Omental fat pad (tissue), 3 donors: ENCODE measurements at regions not wholly inside any gene's neighbourhood (a gene's known extent, or its start where the extent isn't known, plus 50 kb on each side); places are given as distances from the start of the nearest gene placed in this dataset.
A peak's percentile ranks its signal among the peaks of the same experiment; 100 is the strongest.

Experiments
- ATAC-seq: fragments of 150-250 bp; one replicate; pipeline ENCODE4 v1.9.1; 2016; ENCODE audit warnings: mild to moderate bottlenecking, moderate library complexity; ENCODE audit not compliant: low FRiP score
- DNase-seq: peaks from one replicate; pipeline ENCODE4 v3.0.0-alpha.2; 2019; ENCODE audit warnings: low spot score
- TF ChIP-seq, protein P1 (sequence below), 3 donors: fragments of 450-650 bp; IDR thresholded peaks; one replicate each; pipeline ENCODE4 v1.5.1; 2016 to 2017; ENCODE audit warnings: antibody characterized with exemption in 3 of 3, mild to moderate bottlenecking in 3 of 3, moderate library complexity in 2 of 3

GRCh38 chr14:101122237-101123141 lies 219.0 kb upstream of the RTL1 start:
- DNase-seq = peak; percentile 9
- no peak for ATAC-seq
- TF ChIP-seq, protein P1, sequence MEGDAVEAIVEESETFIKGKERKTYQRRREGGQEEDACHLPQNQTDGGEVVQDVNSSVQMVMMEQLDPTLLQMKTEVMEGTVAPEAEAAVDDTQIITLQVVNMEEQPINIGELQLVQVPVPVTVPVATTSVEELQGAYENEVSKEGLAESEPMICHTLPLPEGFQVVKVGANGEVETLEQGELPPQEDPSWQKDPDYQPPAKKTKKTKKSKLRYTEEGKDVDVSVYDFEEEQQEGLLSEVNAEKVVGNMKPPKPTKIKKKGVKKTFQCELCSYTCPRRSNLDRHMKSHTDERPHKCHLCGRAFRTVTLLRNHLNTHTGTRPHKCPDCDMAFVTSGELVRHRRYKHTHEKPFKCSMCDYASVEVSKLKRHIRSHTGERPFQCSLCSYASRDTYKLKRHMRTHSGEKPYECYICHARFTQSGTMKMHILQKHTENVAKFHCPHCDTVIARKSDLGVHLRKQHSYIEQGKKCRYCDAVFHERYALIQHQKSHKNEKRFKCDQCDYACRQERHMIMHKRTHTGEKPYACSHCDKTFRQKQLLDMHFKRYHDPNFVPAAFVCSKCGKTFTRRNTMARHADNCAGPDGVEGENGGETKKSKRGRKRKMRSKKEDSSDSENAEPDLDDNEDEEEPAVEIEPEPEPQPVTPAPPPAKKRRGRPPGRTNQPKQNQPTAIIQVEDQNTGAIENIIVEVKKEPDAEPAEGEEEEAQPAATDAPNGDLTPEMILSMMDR (IDR thresholded peaks at IDR 0.05) = no peak

DNA sequence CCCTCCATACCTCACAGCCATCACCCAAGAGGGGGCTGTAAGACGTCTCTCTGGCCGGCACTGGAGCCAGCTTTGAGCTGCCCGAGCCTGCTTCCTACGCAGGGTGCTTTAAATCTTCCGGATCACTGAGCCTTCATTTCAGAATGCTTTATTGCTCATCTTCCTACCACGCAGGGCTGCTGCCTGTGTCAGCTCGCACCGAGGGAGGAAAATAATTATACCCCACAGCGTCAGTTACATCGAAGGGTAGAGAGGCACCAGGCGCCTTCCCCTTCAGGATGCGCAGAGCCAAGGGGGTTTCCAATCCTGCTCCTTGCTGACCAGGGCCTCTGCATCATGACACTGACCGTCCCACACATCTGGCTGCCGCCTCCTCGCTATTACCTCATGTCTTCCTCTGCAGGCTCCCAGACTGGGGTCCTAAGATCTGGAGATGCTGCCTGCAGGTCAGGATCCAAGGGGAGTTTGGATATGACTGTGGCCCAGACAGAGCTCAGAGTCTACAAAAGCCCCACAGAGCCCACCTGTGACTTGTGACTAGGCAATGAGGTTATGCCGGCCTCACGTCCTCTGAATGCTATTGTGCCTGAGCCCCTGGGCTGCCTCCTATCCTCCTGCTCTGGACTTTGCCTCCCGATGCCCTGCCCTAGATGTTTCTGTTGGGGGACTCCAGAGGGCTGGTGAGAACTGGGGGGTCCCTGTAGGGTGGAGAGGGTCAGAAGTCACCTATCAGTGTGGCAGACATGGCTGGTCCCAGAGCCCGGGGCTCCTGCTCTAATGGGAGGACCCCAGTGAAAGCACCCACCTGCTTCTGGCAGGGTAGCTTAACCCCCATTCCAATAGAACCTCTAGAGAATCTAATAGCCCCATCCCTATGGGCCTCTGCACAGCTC lies 220.3 kb upstream of the RTL1 start:
- peak; percentile 16 for DNase-seq
- ATAC-seq = no peak
- TF ChIP-seq, protein P1 (IDR thresholded peaks at IDR 0.05) = no peak

DNA sequence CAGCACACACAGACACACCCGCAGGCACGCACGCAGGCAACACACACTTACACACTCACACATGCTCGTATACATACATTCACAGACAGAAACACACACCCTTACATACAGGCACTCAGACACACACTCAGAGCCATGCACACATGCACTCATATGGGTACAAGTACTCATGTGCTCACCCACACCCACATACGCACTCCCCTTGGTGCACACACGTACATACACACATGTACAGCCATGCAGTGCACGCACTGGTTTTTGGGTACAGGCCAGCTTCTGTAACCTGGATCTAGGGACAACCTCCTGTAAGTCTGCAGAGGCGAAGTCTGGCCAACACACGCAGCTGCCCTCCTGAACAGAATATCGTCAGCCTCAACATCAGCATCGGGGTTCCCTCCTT lies 221.3 kb upstream of the RTL1 start:
- DNase-seq (peak; percentile 12), ATAC-seq (no peak)
- TF ChIP-seq, protein P1 (IDR thresholded peaks at IDR 0.05) = no peak

DNA sequence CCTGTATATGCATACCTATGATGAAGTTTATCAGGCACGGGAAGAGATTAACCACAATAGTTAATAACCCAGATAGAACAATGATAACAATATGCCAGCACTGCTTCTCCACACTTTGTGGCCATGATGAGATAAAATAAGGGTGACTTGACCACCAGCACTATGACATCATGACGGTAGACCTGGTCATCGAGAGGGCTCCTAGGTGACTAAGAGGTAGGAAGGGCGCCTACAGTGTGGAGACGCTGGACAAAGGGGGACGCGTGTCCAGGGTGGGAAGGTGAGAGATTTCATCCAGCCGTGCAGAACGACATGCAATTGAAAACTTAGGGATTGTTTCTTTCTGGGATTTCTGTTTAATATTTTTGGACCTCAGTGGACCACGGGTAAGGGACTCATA lies 221.8 kb upstream of the RTL1 start:
- TF ChIP-seq, protein P1 (IDR thresholded peaks at IDR 0.05) = no peak
- DNase-seq (peak; percentile 8), ATAC-seq (no peak)

GRCh38 chr14:101125719-101126651 lies 222.5 kb upstream of the RTL1 start:
- TF ChIP-seq, protein P1 (IDR thresholded peaks at IDR 0.05) = no peak
- ATAC-seq = no peak
- DNase-seq = no peak

DNA sequence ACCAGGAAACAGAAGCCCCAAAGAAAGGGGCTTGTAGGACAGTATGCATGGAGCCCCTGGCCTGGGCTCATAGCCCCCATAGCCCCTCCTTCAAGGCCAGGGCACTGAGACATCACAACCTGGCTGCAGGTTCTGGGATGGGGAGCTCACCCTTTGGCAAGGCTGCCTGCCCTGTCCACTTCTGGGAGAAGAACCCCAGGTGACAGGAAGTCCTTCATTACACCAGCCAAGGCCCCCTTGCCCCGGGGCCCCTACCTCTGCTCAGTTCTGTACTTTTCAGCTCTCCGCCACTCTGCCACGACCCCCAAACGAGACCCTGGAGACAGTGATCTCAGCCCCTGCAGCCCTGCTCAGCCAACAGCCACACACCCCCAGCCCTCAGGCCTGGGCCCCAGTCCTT lies 223.2 kb upstream of the RTL1 start:
- peak; percentile 1 for DNase-seq
- TF ChIP-seq, protein P1 (IDR thresholded peaks at IDR 0.05) = no peak
- ATAC-seq = no peak
